ENCODE measurements at regions not wholly inside any gene's neighbourhood (a gene's known extent, or its start where the extent isn't known, plus 50 kb on each side); places are given as distances from the start of the nearest gene placed in this dataset.

GRCh38 chr7:11946794-11947193 lies 114.8 kb upstream of the THSD7A start:
- TF ChIP-seq CTCF (IDR thresholded peaks at IDR 0.05; ENCODE audit: unreplicated experiment): no peak
- H3K27me3 Mint-ChIP-seq: no peaks in the 10 kb centered on the region
- H3K4me1 Mint-ChIP-seq (ENCODE audit: low read depth): no peaks in the 10 kb centered on the region
- no peak overlapping the region for H3K4me3 Mint-ChIP-seq (ENCODE audit: low read depth)
- no peak overlapping the region for H3K27ac Mint-ChIP-seq
- no peak for DNase-seq (ENCODE audit: low spot score, unreplicated experiment)
- peaks cover 18% of the 10 kb centered on the region for H3K9me3 Mint-ChIP-seq (ENCODE audit: low read depth)
- no peaks in the 10 kb centered on the region for H3K36me3 Mint-ChIP-seq (ENCODE audit: insufficient read depth)

GRCh38 chr7:11950281-11950680 lies 118.3 kb upstream of the THSD7A start:
- H3K27me3 Mint-ChIP-seq: no peaks in the 10 kb centered on the region
- peaks cover 12% of the 10 kb centered on the region for H3K9me3 Mint-ChIP-seq (ENCODE audit: low read depth)
- H3K36me3 Mint-ChIP-seq (ENCODE audit: insufficient read depth): no peaks in the 10 kb centered on the region
- no peaks in the 10 kb centered on the region for H3K4me1 Mint-ChIP-seq (ENCODE audit: low read depth)
- H3K4me3 Mint-ChIP-seq (ENCODE audit: low read depth): no peak overlapping the region
- H3K27ac Mint-ChIP-seq: no peak overlapping the region
- no peak for DNase-seq (ENCODE audit: low spot score, unreplicated experiment)
- TF ChIP-seq CTCF (IDR thresholded peaks at IDR 0.05; ENCODE audit: unreplicated experiment): no peak

GRCh38 chr7:11950942-11951341 lies 118.9 kb upstream of the THSD7A start:
- Mint-ChIP-seq H3K4me3 (ENCODE audit: low read depth) (no peak overlapping the region), H3K27me3 (no peaks in the 10 kb centered on the region), H3K4me1 (ENCODE audit: low read depth) (no peaks in the 10 kb centered on the region), H3K27ac (no peak overlapping the region), H3K36me3 (ENCODE audit: insufficient read depth) (no peaks in the 10 kb centered on the region), H3K9me3 (ENCODE audit: low read depth) (peaks cover 7% of the 10 kb centered on the region)
- no peak for TF ChIP-seq CTCF (IDR thresholded peaks at IDR 0.05; ENCODE audit: unreplicated experiment)
- no peak for DNase-seq (ENCODE audit: low spot score, unreplicated experiment)

- no peak for DNase-seq (ENCODE audit: low spot score, unreplicated experiment)
- Mint-ChIP-seq H3K4me1 (ENCODE audit: low read depth) (no peaks in the 10 kb centered on the region), H3K4me3 (ENCODE audit: low read depth) (no peak overlapping the region), H3K9me3 (ENCODE audit: low read depth) (peaks cover 7% of the 10 kb centered on the region), H3K36me3 (ENCODE audit: insufficient read depth) (no peaks in the 10 kb centered on the region), H3K27ac (no peak overlapping the region), H3K27me3 (no peaks in the 10 kb centered on the region)
- no peak for TF ChIP-seq CTCF (IDR thresholded peaks at IDR 0.05; ENCODE audit: unreplicated experiment)
Observed at GRCh38 chr7:11951909-11952308, 119.9 kb upstream of the THSD7A start.

GRCh38 chr7:11952972-11953371 lies 121.0 kb upstream of the THSD7A start:
- Mint-ChIP-seq H3K27me3 (no peaks in the 10 kb centered on the region), H3K36me3 (ENCODE audit: insufficient read depth) (no peaks in the 10 kb centered on the region), H3K9me3 (ENCODE audit: low read depth) (no peaks in the 10 kb centered on the region), H3K4me1 (ENCODE audit: low read depth) (no peaks in the 10 kb centered on the region), H3K27ac (no peak overlapping the region), H3K4me3 (ENCODE audit: low read depth) (no peak overlapping the region)
- no peak for DNase-seq (ENCODE audit: low spot score, unreplicated experiment)
- TF ChIP-seq CTCF (IDR thresholded peaks at IDR 0.05; ENCODE audit: unreplicated experiment): no peak
